ENCODE measurements at regions not wholly inside any gene's neighbourhood (a gene's known extent, or its start where the extent isn't known, plus 50 kb on each side); places are given as distances from the start of the nearest gene placed in this dataset.

GRCh38 chr2:236813766-236814165 is 244.1 kb downstream of the ACKR3 start:
- H3K27me3 ChIP-seq (ENCODE audit: control insufficient read depth, insufficient read depth, low read length) = no peaks in the 10 kb centered on the region
- DNase-seq (ENCODE audit: low read depth) = no peak
- POLR2A ChIA-PET = interaction anchor here (0.6 kb wide), 1 partner anchor 246 kb away, joined by 3 read pairs; no protein-coding TSS in a partner anchor
- CTCF ChIA-PET = no interaction called here
- no peak overlapping the region for H3K4me3 ChIP-seq (ENCODE audit: low read depth, low read length)
- TF ChIP-seq, protein P1, sequence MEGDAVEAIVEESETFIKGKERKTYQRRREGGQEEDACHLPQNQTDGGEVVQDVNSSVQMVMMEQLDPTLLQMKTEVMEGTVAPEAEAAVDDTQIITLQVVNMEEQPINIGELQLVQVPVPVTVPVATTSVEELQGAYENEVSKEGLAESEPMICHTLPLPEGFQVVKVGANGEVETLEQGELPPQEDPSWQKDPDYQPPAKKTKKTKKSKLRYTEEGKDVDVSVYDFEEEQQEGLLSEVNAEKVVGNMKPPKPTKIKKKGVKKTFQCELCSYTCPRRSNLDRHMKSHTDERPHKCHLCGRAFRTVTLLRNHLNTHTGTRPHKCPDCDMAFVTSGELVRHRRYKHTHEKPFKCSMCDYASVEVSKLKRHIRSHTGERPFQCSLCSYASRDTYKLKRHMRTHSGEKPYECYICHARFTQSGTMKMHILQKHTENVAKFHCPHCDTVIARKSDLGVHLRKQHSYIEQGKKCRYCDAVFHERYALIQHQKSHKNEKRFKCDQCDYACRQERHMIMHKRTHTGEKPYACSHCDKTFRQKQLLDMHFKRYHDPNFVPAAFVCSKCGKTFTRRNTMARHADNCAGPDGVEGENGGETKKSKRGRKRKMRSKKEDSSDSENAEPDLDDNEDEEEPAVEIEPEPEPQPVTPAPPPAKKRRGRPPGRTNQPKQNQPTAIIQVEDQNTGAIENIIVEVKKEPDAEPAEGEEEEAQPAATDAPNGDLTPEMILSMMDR (IDR thresholded peaks at IDR 0.05; ENCODE audit: insufficient read depth, low read depth, low read length) = no peak
- H3K36me3 ChIP-seq (ENCODE audit: control insufficient read depth, insufficient read depth, low read length) = no peaks in the 10 kb centered on the region

- Histone ChIP-seq H3K36me3 (ENCODE audit: control insufficient read depth, insufficient read depth, low read length) (no peaks in the 10 kb centered on the region), H3K4me3 (ENCODE audit: low read depth, low read length) (no peak overlapping the region), H3K27me3 (ENCODE audit: control insufficient read depth, insufficient read depth, low read length) (no peaks in the 10 kb centered on the region)
- CTCF ChIA-PET = no interaction called here
- no peak for DNase-seq (ENCODE audit: low read depth)
- TF ChIP-seq, protein P1 (IDR thresholded peaks at IDR 0.05; ENCODE audit: insufficient read depth, low read depth, low read length) = no peak
- POLR2A ChIA-PET = no interaction called here
Observed at GRCh38 chr2:236814593-236814992, 245.0 kb downstream of the ACKR3 start.

GRCh38 chr2:236815746-236816145 is 246.1 kb downstream of the ACKR3 start:
- Histone ChIP-seq H3K27me3 (ENCODE audit: control insufficient read depth, insufficient read depth, low read length) (no peaks in the 10 kb centered on the region), H3K36me3 (ENCODE audit: control insufficient read depth, insufficient read depth, low read length) (no peaks in the 10 kb centered on the region), H3K4me3 (ENCODE audit: low read depth, low read length) (no peak overlapping the region)
- ChIA-PET CTCF (no interaction called here), POLR2A (no interaction called here)
- TF ChIP-seq, protein P1 (IDR thresholded peaks at IDR 0.05; ENCODE audit: insufficient read depth, low read depth, low read length) = no peak
- no peak for DNase-seq (ENCODE audit: low read depth)

- ChIA-PET POLR2A (no interaction called here), CTCF (no interaction called here)
- DNase-seq (ENCODE audit: low read depth) = no peak
- no peak overlapping the region for H3K4me3 ChIP-seq (ENCODE audit: low read depth, low read length)
- TF ChIP-seq, protein P1 (IDR thresholded peaks at IDR 0.05; ENCODE audit: insufficient read depth, low read depth, low read length) = no peak
- no peaks in the 10 kb centered on the region for H3K36me3 ChIP-seq (ENCODE audit: control insufficient read depth, insufficient read depth, low read length)
- 0 out of 2 replicates have a peak, but pooled peaks cover 1% of the 10 kb centered on the region for H3K27me3 ChIP-seq (ENCODE audit: control insufficient read depth, insufficient read depth, low read length)
Observed at GRCh38 chr2:236816197-236817170, 246.9 kb downstream of the ACKR3 start.

- ChIA-PET POLR2A (no interaction called here), CTCF (no interaction called here)
- 0 out of 2 replicates have a peak, but pooled peaks cover 1% of the 10 kb centered on the region for H3K27me3 ChIP-seq (ENCODE audit: control insufficient read depth, insufficient read depth, low read length)
- no peaks in the 10 kb centered on the region for H3K36me3 ChIP-seq (ENCODE audit: control insufficient read depth, insufficient read depth, low read length)
- TF ChIP-seq, protein P1 (IDR thresholded peaks at IDR 0.05; ENCODE audit: insufficient read depth, low read depth, low read length) = no peak
- no peak overlapping the region for H3K4me3 ChIP-seq (ENCODE audit: low read depth, low read length)
- no peak for DNase-seq (ENCODE audit: low read depth)
Observed at GRCh38 chr2:236818281-236819045, 248.8 kb downstream of the ACKR3 start.
